T-cell (primary cell): ENCODE measurements at regions not wholly inside any gene's neighbourhood (a gene's known extent, or its start where the extent isn't known, plus 50 kb on each side); places are given as distances from the start of the nearest gene placed in this dataset.

Experiments used
- ATAC-seq, 4 experiments: fragments of 200-7000 bp in 3 of 4; fragments of 150-1000 bp in 1 of 4; cut with Tn5 transposase; replicated peaks in 1 of 4; 1 replicate in 3 of 4; 2 replicates in 1 of 4; pipeline ENCODE4 v1.10.0; 2021; ENCODE audit warnings: moderate library complexity in 3 of 4, mild to moderate bottlenecking in 2 of 4, moderate number of reproducible peaks in 1 of 4
- CTCF ChIA-PET, 2 donors: fragments of 300-600 bp; sonication (Branson Sonifier 250); formaldehyde crosslinking; loops; one replicate each; lab custom pipeline; 2022; ENCODE audit warnings: antibody characterized with exemption in 2 of 2; lab: Charles Lee
- POLR2A ChIA-PET, 2 donors: fragments of 300-600 bp; sonication (Branson Sonifier 250); formaldehyde crosslinking; loops; one replicate each; lab custom pipeline; 2022; ENCODE audit warnings: antibody characterized with exemption in 2 of 2; lab: Charles Lee
- DNase-seq, 35 experiments: peaks; one replicate each; pipeline versions ENCODE4 v3.0.0 to v3.0.0-alpha.2; 2013 to 2023
- H3K27ac ChIP-seq: one replicate; pipeline ENCODE4 v1.5.1; 2013; ENCODE audit warnings: low read length
- H3K27me3 ChIP-seq, 2 experiments: replicated peaks in 1 of 2; 1 replicate in 1 of 2; 2 replicates in 1 of 2; pipeline versions ENCODE4 v1.6.1 to v1.7.0; 2013; ENCODE audit warnings: low read length in 1 of 2, mixed read lengths in 1 of 2; ENCODE audit not compliant: control insufficient read depth in 2 of 2, insufficient read depth in 2 of 2; ENCODE audit errors: extremely low read depth in 1 of 2
- H3K36me3 ChIP-seq, 2 donors: 1 replicate in 1 of 2; 2 replicates in 1 of 2; pipeline versions ENCODE4 v1.6.1 to v1.7.0; 2013; ENCODE audit warnings: low read length in 1 of 2; ENCODE audit not compliant: control insufficient read depth in 2 of 2, insufficient read depth in 1 of 2; ENCODE audit errors: extremely low read depth in 1 of 2
- H3K4me1 ChIP-seq, 2 experiments: 1 replicate in 1 of 2; 2 replicates in 1 of 2; pipeline versions ENCODE4 v1.6.1 to v1.7.0; 2013; ENCODE audit warnings: low read length in 2 of 2, mixed read lengths in 1 of 2; ENCODE audit not compliant: insufficient read depth in 2 of 2, control insufficient read depth in 1 of 2; ENCODE audit errors: extremely low read depth in 1 of 2
- H3K4me3 ChIP-seq, 2 donors: 1 replicate in 1 of 2; 2 replicates in 1 of 2; pipeline versions ENCODE4 v1.5.1 to v1.7.0; 2013; ENCODE audit warnings: mild to moderate bottlenecking in 2 of 2, low read length in 1 of 2, moderate library complexity in 1 of 2; ENCODE audit not compliant: control insufficient read depth in 1 of 2; ENCODE audit errors: extremely low read depth in 1 of 2
- H3K9me3 ChIP-seq: 2 replicates; pipeline ENCODE4 v1.7.0; 2013
- H3K27ac Mint-ChIP-seq, 2 donors: one replicate each; pipeline ENCODE4 v1.8.0; 2020 to 2021; ENCODE audit warnings: mild to moderate bottlenecking in 2 of 2, mixed read lengths in 2 of 2
- H3K27me3 Mint-ChIP-seq, 2 donors: one replicate each; pipeline ENCODE4 v1.8.0; 2021 to 2022; ENCODE audit warnings: mixed read lengths in 2 of 2
- H3K36me3 Mint-ChIP-seq: one replicate; pipeline ENCODE4 v1.8.0; 2021; ENCODE audit warnings: mixed read lengths
- H3K4me1 Mint-ChIP-seq, 3 donors: one replicate each; pipeline ENCODE4 v1.8.0; 2020 to 2022; ENCODE audit warnings: mixed read lengths in 3 of 3, mild to moderate bottlenecking in 1 of 3
- H3K4me3 Mint-ChIP-seq, 3 donors: one replicate each; pipeline ENCODE4 v1.8.0; 2020 to 2022; ENCODE audit warnings: mild to moderate bottlenecking in 3 of 3, mixed read lengths in 3 of 3, moderate library complexity in 3 of 3
- H3K9me3 Mint-ChIP-seq, 3 donors: one replicate each; pipeline ENCODE4 v1.8.0; 2020 to 2022; ENCODE audit warnings: mixed read lengths in 3 of 3
- WGBS: methylation state at CpG from one replicate; pipeline ENCODE4 v1.1.5; 2013; ENCODE audit warnings: missing lambda C conversion rate; ENCODE audit not compliant: insufficient coverage; 5-methylcytosine and 5-hydroxymethylcytosine counted together

GRCh38 chr7:138278601-138279000 is 181.5 kb upstream of the TRIM24 start:
- Histone ChIP-seq H3K9me3 (no peaks in the 10 kb centered on the region), H3K27ac (no peak overlapping the region), H3K27me3 (no peaks in the 10 kb centered on the region), H3K36me3 (no peaks in the 10 kb centered on the region), H3K4me3 (no peak overlapping the region), H3K4me1 (no peaks in the 10 kb centered on the region)
- WGBS = no CpG with 5 or more reads among the region's 2 CpGs
- Mint-ChIP-seq H3K36me3 (no peaks in the 10 kb centered on the region), H3K27me3 (no peaks in the 10 kb centered on the region), H3K27ac (no peak overlapping the region), H3K4me3 (no peak overlapping the region), H3K9me3 (no peaks in the 10 kb centered on the region), H3K4me1 (no peaks in the 10 kb centered on the region)
- ChIA-PET POLR2A (no interaction called here), CTCF (no interaction called here)
- no peak for DNase-seq
- no peak for ATAC-seq

- ATAC-seq = no peak
- WGBS = 82% methylated on average over 1 of the region's 5 CpGs
These were observed 177.1 kb upstream of the TRIM24 start for GRCh38 chr7:138282997-138283396.

GRCh38 chr7:138285129-138285528 is 174.9 kb upstream of the TRIM24 start:
- DNase-seq (no peak), ATAC-seq (no peak)
- Mint-ChIP-seq H3K4me1 (no peaks in the 10 kb centered on the region), H3K27me3 (no peaks in the 10 kb centered on the region), H3K9me3 (peaks cover 0 to 8% (median 7%) of the 10 kb centered on the region in 3 donors), H3K27ac (no peak overlapping the region), H3K4me3 (no peak overlapping the region), H3K36me3 (no peaks in the 10 kb centered on the region)
- Histone ChIP-seq H3K27me3 (no peaks in the 10 kb centered on the region), H3K27ac (no peak overlapping the region), H3K9me3 (no peaks in the 10 kb centered on the region), H3K4me1 (no peaks in the 10 kb centered on the region), H3K36me3 (no peaks in the 10 kb centered on the region), H3K4me3 (no peak overlapping the region)
- ChIA-PET CTCF (no interaction called here), POLR2A (no interaction called here)
- WGBS = no CpG with 5 or more reads among the region's 1 CpG

More at GRCh38 chr7:138282997-138283396, 177.1 kb upstream of the TRIM24 start:
- no peak overlapping the region for H3K4me3 Mint-ChIP-seq
- Histone ChIP-seq H3K27ac (no peak overlapping the region), H3K36me3 (no peaks in the 10 kb centered on the region), H3K4me3 (no peak overlapping the region), H3K4me1 (no peaks in the 10 kb centered on the region), H3K9me3 (no peaks in the 10 kb centered on the region), H3K27me3 (no peaks in the 10 kb centered on the region)
- no peak for DNase-seq
- no peaks in the 10 kb centered on the region for H3K27me3 Mint-ChIP-seq
- ChIA-PET CTCF (no interaction called here), POLR2A (no interaction called here)
- no peaks in the 10 kb centered on the region for H3K4me1 Mint-ChIP-seq
- no peaks in the 10 kb centered on the region for H3K36me3 Mint-ChIP-seq
- H3K27ac Mint-ChIP-seq = no peak overlapping the region
- H3K9me3 Mint-ChIP-seq = no peaks in the 10 kb centered on the region

GRCh38 chr7:138286846-138287245 is 173.2 kb upstream of the TRIM24 start:
- H3K27ac ChIP-seq = no peak overlapping the region
- H3K27me3 ChIP-seq = no peaks in the 10 kb centered on the region
- CTCF ChIA-PET = interaction anchor here in 1 of 2 donors (0.9 kb wide), 1 partner anchor 528 kb away, joined by 3 read pairs; no protein-coding TSS in a partner anchor
- POLR2A ChIA-PET = no interaction called here
- H3K27me3 Mint-ChIP-seq = no peaks in the 10 kb centered on the region
- DNase-seq (no peak), ATAC-seq (no peak)
- H3K36me3 Mint-ChIP-seq = no peaks in the 10 kb centered on the region
- H3K4me1 ChIP-seq = no peaks in the 10 kb centered on the region
- 60% methylated on average over 2 of the region's 3 CpGs for WGBS
- no peak overlapping the region for H3K27ac Mint-ChIP-seq
- H3K9me3 ChIP-seq = no peaks in the 10 kb centered on the region
- no peak overlapping the region for H3K4me3 Mint-ChIP-seq
- H3K9me3 Mint-ChIP-seq = peaks cover 5 to 13% (median 9%) of the 10 kb centered on the region in 3 donors
- H3K4me3 ChIP-seq = no peak overlapping the region
- no peaks in the 10 kb centered on the region for H3K4me1 Mint-ChIP-seq
- H3K36me3 ChIP-seq = no peaks in the 10 kb centered on the region

- ChIA-PET CTCF (interaction anchor here in 1 of 2 donors (0.9 kb wide), 1 partner anchor 527 kb away, joined by 3 read pairs; no protein-coding TSS in a partner anchor), POLR2A (no interaction called here)
- H3K36me3 Mint-ChIP-seq = no peaks in the 10 kb centered on the region
These were observed 172.5 kb upstream of the TRIM24 start for GRCh38 chr7:138287549-138287948.

GRCh38 chr7:138289082-138289481 is 171.0 kb upstream of the TRIM24 start:
- POLR2A ChIA-PET = no interaction called here
- peaks cover 5 to 13% (median 9%) of the 10 kb centered on the region in 3 donors for H3K9me3 Mint-ChIP-seq
- no peak overlapping the region for H3K4me3 Mint-ChIP-seq
- CTCF ChIA-PET = no interaction called here
- Histone ChIP-seq H3K4me1 (no peaks in the 10 kb centered on the region), H3K27ac (no peak overlapping the region), H3K9me3 (no peaks in the 10 kb centered on the region), H3K27me3 (no peaks in the 10 kb centered on the region), H3K4me3 (no peak overlapping the region), H3K36me3 (no peaks in the 10 kb centered on the region)
- no peaks in the 10 kb centered on the region for H3K27me3 Mint-ChIP-seq
- H3K27ac Mint-ChIP-seq = no peak overlapping the region
- ATAC-seq = no peak
- H3K36me3 Mint-ChIP-seq = no peaks in the 10 kb centered on the region
- no peaks in the 10 kb centered on the region for H3K4me1 Mint-ChIP-seq
- no peak for DNase-seq

More at GRCh38 chr7:138287549-138287948, 172.5 kb upstream of the TRIM24 start:
- Histone ChIP-seq H3K9me3 (no peaks in the 10 kb centered on the region), H3K27me3 (no peaks in the 10 kb centered on the region), H3K4me3 (no peak overlapping the region), H3K27ac (no peak overlapping the region), H3K4me1 (no peaks in the 10 kb centered on the region), H3K36me3 (no peaks in the 10 kb centered on the region)
- Mint-ChIP-seq H3K4me1 (no peaks in the 10 kb centered on the region), H3K4me3 (no peak overlapping the region), H3K27ac (no peak overlapping the region), H3K9me3 (peaks cover 5 to 13% (median 9%) of the 10 kb centered on the region in 3 donors), H3K27me3 (no peaks in the 10 kb centered on the region)
- ATAC-seq (no peak), DNase-seq (no peak)
- WGBS = no CpG with 5 or more reads among the region's 2 CpGs

GRCh38 chr7:138289864-138290263 is 170.2 kb upstream of the TRIM24 start:
- no peak overlapping the region for H3K27ac ChIP-seq
- no peaks in the 10 kb centered on the region for H3K36me3 ChIP-seq
- H3K27me3 ChIP-seq = no peaks in the 10 kb centered on the region
- Mint-ChIP-seq H3K27ac (no peak overlapping the region), H3K9me3 (peaks cover 5 to 13% (median 9%) of the 10 kb centered on the region in 3 donors), H3K4me1 (no peaks in the 10 kb centered on the region), H3K4me3 (no peak overlapping the region), H3K27me3 (no peaks in the 10 kb centered on the region), H3K36me3 (no peaks in the 10 kb centered on the region)
- WGBS = no CpG with 5 or more reads among the region's 2 CpGs
- H3K9me3 ChIP-seq = no peaks in the 10 kb centered on the region
- no peaks in the 10 kb centered on the region for H3K4me1 ChIP-seq
- ATAC-seq = no peak
- ChIA-PET POLR2A (no interaction called here), CTCF (no interaction called here)
- no peak for DNase-seq
- H3K4me3 ChIP-seq = no peak overlapping the region
